ENCODE measurements at regions not wholly inside any gene's neighbourhood (a gene's known extent, or its start where the extent isn't known, plus 50 kb on each side); places are given as distances from the start of the nearest gene placed in this dataset.

DNA sequence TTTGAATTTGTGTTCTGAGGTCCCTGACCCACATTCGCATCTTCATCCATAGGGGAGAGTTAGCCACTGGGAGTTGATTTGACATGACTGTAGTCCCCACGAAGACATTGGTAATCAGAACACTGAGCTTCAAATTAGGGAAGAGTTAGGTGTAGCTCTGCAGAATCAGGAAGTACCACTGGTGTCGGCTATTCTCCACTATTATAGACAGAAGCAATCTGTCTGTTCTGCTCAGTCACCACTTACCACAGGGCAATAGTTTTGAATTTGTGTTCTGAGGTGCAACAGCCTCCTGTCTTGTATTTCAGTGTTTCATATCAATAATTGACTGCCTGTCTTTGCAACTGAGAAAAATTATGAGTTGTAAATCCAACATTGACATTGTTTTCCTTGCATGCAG, 407.6 kb downstream of the LRFN5 start:
- TF ChIP-seq NFRKB (IDR thresholded peaks at IDR 0.05) (no peak), SMC3 (IDR thresholded peaks at IDR 0.05; ENCODE audit: low read length) (no peak), KAT8 (CRISPR knock-in tag; IDR thresholded peaks at IDR 0.05) (no peak), EP300 (IDR thresholded peaks at IDR 0.05; ENCODE audit: low read depth in 2 of 2, low read length in 2 of 2) (no peak), EP300 (CRISPR knock-in tag; IDR thresholded peaks at IDR 0.05; ENCODE audit: borderline replicate concordance) (no peak), CERS6 (CRISPR knock-in tag; IDR thresholded peaks at IDR 0.05) (no peak), ZNF225 (CRISPR knock-in tag; IDR thresholded peaks at IDR 0.05) (no peak), ZFP1 (CRISPR knock-in tag; IDR thresholded peaks at IDR 0.05) (no peak), SYNCRIP (IDR thresholded peaks at IDR 0.05; ENCODE audit: insufficient read depth, low read depth, low read length) (no peak), EZH2 (conservative IDR thresholded peaks at IDR 0.05; ENCODE audit: low read depth, low read length) (no peak), AGO2 (optimal IDR thresholded peaks at IDR 0.05; ENCODE audit: low read depth, low read length) (no peak)
- TF ChIP-seq, protein P1, sequence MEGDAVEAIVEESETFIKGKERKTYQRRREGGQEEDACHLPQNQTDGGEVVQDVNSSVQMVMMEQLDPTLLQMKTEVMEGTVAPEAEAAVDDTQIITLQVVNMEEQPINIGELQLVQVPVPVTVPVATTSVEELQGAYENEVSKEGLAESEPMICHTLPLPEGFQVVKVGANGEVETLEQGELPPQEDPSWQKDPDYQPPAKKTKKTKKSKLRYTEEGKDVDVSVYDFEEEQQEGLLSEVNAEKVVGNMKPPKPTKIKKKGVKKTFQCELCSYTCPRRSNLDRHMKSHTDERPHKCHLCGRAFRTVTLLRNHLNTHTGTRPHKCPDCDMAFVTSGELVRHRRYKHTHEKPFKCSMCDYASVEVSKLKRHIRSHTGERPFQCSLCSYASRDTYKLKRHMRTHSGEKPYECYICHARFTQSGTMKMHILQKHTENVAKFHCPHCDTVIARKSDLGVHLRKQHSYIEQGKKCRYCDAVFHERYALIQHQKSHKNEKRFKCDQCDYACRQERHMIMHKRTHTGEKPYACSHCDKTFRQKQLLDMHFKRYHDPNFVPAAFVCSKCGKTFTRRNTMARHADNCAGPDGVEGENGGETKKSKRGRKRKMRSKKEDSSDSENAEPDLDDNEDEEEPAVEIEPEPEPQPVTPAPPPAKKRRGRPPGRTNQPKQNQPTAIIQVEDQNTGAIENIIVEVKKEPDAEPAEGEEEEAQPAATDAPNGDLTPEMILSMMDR (CRISPR knock-in tag; IDR thresholded peaks at IDR 0.05), result no peak
